ENCODE measurements at regions not wholly inside any gene's neighbourhood (a gene's known extent, or its start where the extent isn't known, plus 50 kb on each side); places are given as distances from the start of the nearest gene placed in this dataset.

- TF ChIP-seq CTCF (IDR thresholded peaks at IDR 0.05) (no peak), EP300 (IDR thresholded peaks at IDR 0.05) (no peak), POLR2AphosphoS5 (IDR thresholded peaks at IDR 0.05) (no peak)
Measured at GRCh38 chr7:131836733-131837132, 280.3 kb upstream of the PODXL start.

All from gastroesophageal sphincter (tissue), 3 donors.